Hypothalamus (tissue), 51 donors: ENCODE measurements at regions not wholly inside any gene's neighbourhood (a gene's known extent, or its start where the extent isn't known, plus 50 kb on each side); places are given as distances from the start of the nearest gene placed in this dataset.

Experiments
- DNase-seq, 51 donors: peaks; one replicate each; lab custom pipeline; 2025; lab: John Stamatoyannopoulos, UW

DNA sequence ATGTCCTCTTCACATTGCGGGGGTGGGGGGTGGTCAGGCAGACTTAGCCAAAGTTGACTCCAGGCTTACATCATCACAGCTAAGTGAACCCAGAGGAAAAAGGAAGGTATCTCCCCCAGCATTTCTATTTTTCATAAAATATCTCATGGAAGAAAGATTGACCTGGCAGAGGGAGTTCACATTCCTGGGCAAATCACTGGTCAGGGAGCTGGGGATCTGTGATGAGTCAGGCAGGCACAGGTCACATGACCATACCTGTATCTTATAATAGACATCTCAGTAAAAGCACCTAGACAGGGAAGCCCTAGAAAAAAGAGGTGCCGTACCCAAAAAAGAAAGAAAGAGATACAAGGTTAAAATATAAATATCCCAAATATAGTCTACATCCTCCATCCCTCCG is 57.3 kb upstream of the WWC1 start:
- no peak for DNase-seq

DNA sequence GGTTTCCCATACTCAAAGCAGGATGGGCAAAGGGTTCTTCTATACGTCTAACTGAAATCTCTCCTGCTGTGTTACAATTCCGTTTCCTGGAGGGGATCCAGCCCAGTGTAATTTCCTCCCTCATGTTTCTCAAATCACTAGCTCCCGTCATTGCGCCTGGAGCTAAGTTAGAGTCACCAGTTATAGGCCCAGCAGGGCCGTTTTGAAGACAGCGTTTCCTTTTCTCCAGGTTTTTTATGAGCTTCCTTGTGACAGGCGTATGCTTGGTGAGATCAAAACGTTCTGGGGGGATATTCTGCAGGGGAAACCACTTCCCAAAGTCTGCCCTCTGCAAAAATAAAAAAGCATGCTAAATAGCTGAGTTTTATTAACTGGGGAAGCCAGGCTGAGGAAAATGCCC is 53.0 kb upstream of the WWC1 start:
- no peak for DNase-seq

DNA sequence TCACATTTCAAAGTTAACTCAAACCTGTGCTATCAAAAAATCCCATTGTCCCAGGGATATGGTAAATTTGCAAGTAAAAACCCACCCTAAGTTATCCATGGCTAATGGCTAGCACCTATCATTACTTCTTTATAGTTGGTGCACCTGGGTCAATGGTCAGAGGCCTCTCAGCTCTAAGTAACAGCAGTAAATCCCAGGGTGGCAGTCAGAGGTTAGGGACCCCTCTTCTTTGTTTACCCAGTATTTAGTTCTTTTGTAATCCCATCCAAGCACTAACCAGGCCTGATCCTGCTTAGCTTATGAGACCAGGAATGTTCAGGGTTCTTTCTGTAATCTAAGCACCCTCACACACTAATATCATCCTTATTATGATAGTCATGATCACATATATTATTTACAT is 52.1 kb upstream of the WWC1 start:
- no peak for DNase-seq
